ENCODE measurements at regions not wholly inside any gene's neighbourhood (a gene's known extent, or its start where the extent isn't known, plus 50 kb on each side); places are given as distances from the start of the nearest gene placed in this dataset.

- Mint-ChIP-seq H3K4me3 (no peak overlapping the region), H3K27me3 (no peaks in the 10 kb centered on the region), H3K27ac (no peak overlapping the region), H3K36me3 (no peaks in the 10 kb centered on the region), H3K4me1 (no peaks in the 10 kb centered on the region), H3K9me3 (peaks cover 7 to 9% (median 8%) of the 10 kb centered on the region in 3 donors)
Observed at GRCh38 chr16:9419161-9419560, 327.7 kb downstream of the HAPSTR1 start.

- Mint-ChIP-seq H3K9me3 (peaks cover 2 to 4% (median 3%) of the 10 kb centered on the region in 3 donors), H3K36me3 (no peaks in the 10 kb centered on the region), H3K27me3 (no peaks in the 10 kb centered on the region), H3K4me3 (no peak overlapping the region), H3K4me1 (no peaks in the 10 kb centered on the region), H3K27ac (no peak overlapping the region)
Observed at GRCh38 chr16:9422762-9423513, 331.5 kb downstream of the HAPSTR1 start.

GRCh38 chr16:9425236-9425635, 333.8 kb downstream of the HAPSTR1 start:
- peak overlapping the region in 1 of 4 donors; percentile 0 for H3K4me3 Mint-ChIP-seq
- H3K36me3 Mint-ChIP-seq = no peaks in the 10 kb centered on the region
- H3K4me1 Mint-ChIP-seq = no peaks in the 10 kb centered on the region
- H3K9me3 Mint-ChIP-seq = peaks cover 0 to 2% (median 0%) of the 10 kb centered on the region in 3 donors
- H3K27me3 Mint-ChIP-seq = no peaks in the 10 kb centered on the region
- H3K27ac Mint-ChIP-seq = no peak overlapping the region

GRCh38 chr16:9428355-9429005, 337.0 kb downstream of the HAPSTR1 start:
- H3K27ac Mint-ChIP-seq = no peak overlapping the region
- H3K36me3 Mint-ChIP-seq = no peaks in the 10 kb centered on the region
- peaks cover 0 to 2% (median 0%) of the 10 kb centered on the region in 3 donors for H3K9me3 Mint-ChIP-seq
- H3K4me3 Mint-ChIP-seq = no peak overlapping the region
- H3K4me1 Mint-ChIP-seq = no peaks in the 10 kb centered on the region
- peaks cover 6% of the 10 kb centered on the region for H3K27me3 Mint-ChIP-seq

GRCh38 chr16:9429646-9430330, 338.3 kb downstream of the HAPSTR1 start:
- Mint-ChIP-seq H3K4me1 (no peaks in the 10 kb centered on the region), H3K36me3 (no peaks in the 10 kb centered on the region), H3K27ac (no peak overlapping the region), H3K27me3 (peaks cover 8% of the 10 kb centered on the region), H3K4me3 (no peak overlapping the region), H3K9me3 (peaks cover 0 to 2% (median 0%) of the 10 kb centered on the region in 3 donors)

- Mint-ChIP-seq H3K4me3 (no peak overlapping the region), H3K4me1 (no peaks in the 10 kb centered on the region), H3K27ac (no peak overlapping the region), H3K27me3 (peaks cover 10% of the 10 kb centered on the region), H3K9me3 (peaks cover 4 to 9% (median 7%) of the 10 kb centered on the region in 3 donors), H3K36me3 (no peaks in the 10 kb centered on the region)
Observed at GRCh38 chr16:9434659-9435058, 343.2 kb downstream of the HAPSTR1 start.

GRCh38 chr16:9436175-9436574, 344.7 kb downstream of the HAPSTR1 start:
- Mint-ChIP-seq H3K4me3 (no peak overlapping the region), H3K27me3 (peaks cover 11% of the 10 kb centered on the region), H3K9me3 (peaks cover 4 to 9% (median 7%) of the 10 kb centered on the region in 3 donors), H3K27ac (no peak overlapping the region), H3K4me1 (no peaks in the 10 kb centered on the region), H3K36me3 (no peaks in the 10 kb centered on the region)

- Mint-ChIP-seq H3K4me1 (no peaks in the 10 kb centered on the region), H3K27ac (no peak overlapping the region), H3K4me3 (no peak overlapping the region)
Observed at GRCh38 chr16:9437115-9437514, 345.7 kb downstream of the HAPSTR1 start.

GRCh38 chr16:9438991-9439390, 347.5 kb downstream of the HAPSTR1 start:
- Mint-ChIP-seq H3K4me3 (no peak overlapping the region), H3K4me1 (no peaks in the 10 kb centered on the region), H3K36me3 (no peaks in the 10 kb centered on the region), H3K27ac (no peak overlapping the region), H3K27me3 (peaks cover 6% of the 10 kb centered on the region), H3K9me3 (peaks cover 4 to 7% (median 7%) of the 10 kb centered on the region in 3 donors)

More at GRCh38 chr16:9437115-9437514, 345.7 kb downstream of the HAPSTR1 start:
- Mint-ChIP-seq H3K9me3 (peaks cover 4 to 9% (median 7%) of the 10 kb centered on the region in 3 donors), H3K36me3 (no peaks in the 10 kb centered on the region), H3K27me3 (peaks cover 8% of the 10 kb centered on the region)

GRCh38 chr16:9441012-9441411, 349.6 kb downstream of the HAPSTR1 start:
- Mint-ChIP-seq H3K4me1 (no peaks in the 10 kb centered on the region), H3K27ac (no peak overlapping the region), H3K27me3 (peaks cover 1% of the 10 kb centered on the region), H3K9me3 (peaks cover 0 to 3% (median 0%) of the 10 kb centered on the region in 3 donors), H3K4me3 (no peak overlapping the region), H3K36me3 (no peaks in the 10 kb centered on the region)

GRCh38 chr16:9443864-9444263, 352.4 kb downstream of the HAPSTR1 start:
- H3K27ac Mint-ChIP-seq = no peak overlapping the region
- H3K27me3 Mint-ChIP-seq = peaks cover 1% of the 10 kb centered on the region
- H3K4me1 Mint-ChIP-seq = no peaks in the 10 kb centered on the region
- peaks cover under 1% of the 10 kb centered on the region for H3K36me3 Mint-ChIP-seq
- no peak overlapping the region for H3K4me3 Mint-ChIP-seq
- H3K9me3 Mint-ChIP-seq = peaks cover 2 to 4% (median 3%) of the 10 kb centered on the region in 3 donors

- no peaks in the 10 kb centered on the region for H3K27me3 Mint-ChIP-seq
- no peak overlapping the region for H3K4me3 Mint-ChIP-seq
- peaks cover 4 to 20% (median 10%) of the 10 kb centered on the region in 3 donors for H3K9me3 Mint-ChIP-seq
- H3K36me3 Mint-ChIP-seq = peaks cover 3% of the 10 kb centered on the region
- no peak overlapping the region for H3K27ac Mint-ChIP-seq
- no peaks in the 10 kb centered on the region for H3K4me1 Mint-ChIP-seq
Observed at GRCh38 chr16:9446471-9447194, 355.2 kb downstream of the HAPSTR1 start.

GRCh38 chr16:9447195-9447551, 355.7 kb downstream of the HAPSTR1 start:
- H3K36me3 Mint-ChIP-seq = peaks cover 3% of the 10 kb centered on the region
- no peak overlapping the region for H3K27ac Mint-ChIP-seq
- peaks cover 4 to 20% (median 10%) of the 10 kb centered on the region in 3 donors for H3K9me3 Mint-ChIP-seq
- H3K4me3 Mint-ChIP-seq = no peak overlapping the region
- H3K27me3 Mint-ChIP-seq = no peaks in the 10 kb centered on the region
- H3K4me1 Mint-ChIP-seq = no peaks in the 10 kb centered on the region

- H3K27ac Mint-ChIP-seq = no peak overlapping the region
- H3K4me3 Mint-ChIP-seq = no peak overlapping the region
- no peaks in the 10 kb centered on the region for H3K27me3 Mint-ChIP-seq
- H3K36me3 Mint-ChIP-seq = peaks cover 3% of the 10 kb centered on the region
- no peaks in the 10 kb centered on the region for H3K4me1 Mint-ChIP-seq
- peaks cover 4 to 20% (median 10%) of the 10 kb centered on the region in 3 donors for H3K9me3 Mint-ChIP-seq
Observed at GRCh38 chr16:9447699-9448098, 356.3 kb downstream of the HAPSTR1 start.

GRCh38 chr16:9449597-9449996, 358.2 kb downstream of the HAPSTR1 start:
- Mint-ChIP-seq H3K4me1 (no peaks in the 10 kb centered on the region), H3K4me3 (no peak overlapping the region), H3K27ac (no peak overlapping the region), H3K36me3 (peaks cover 3% of the 10 kb centered on the region), H3K27me3 (no peaks in the 10 kb centered on the region), H3K9me3 (peaks cover 4 to 24% (median 16%) of the 10 kb centered on the region in 3 donors)
